ENCODE measurements at regions not wholly inside any gene's neighbourhood (a gene's known extent, or its start where the extent isn't known, plus 50 kb on each side); places are given as distances from the start of the nearest gene placed in this dataset.
"Not testable (repeated sequence)": the region's sequence is repeated elsewhere in the genome, so short reads cannot be mapped to it uniquely, and the experiment has no call there.

DNA sequence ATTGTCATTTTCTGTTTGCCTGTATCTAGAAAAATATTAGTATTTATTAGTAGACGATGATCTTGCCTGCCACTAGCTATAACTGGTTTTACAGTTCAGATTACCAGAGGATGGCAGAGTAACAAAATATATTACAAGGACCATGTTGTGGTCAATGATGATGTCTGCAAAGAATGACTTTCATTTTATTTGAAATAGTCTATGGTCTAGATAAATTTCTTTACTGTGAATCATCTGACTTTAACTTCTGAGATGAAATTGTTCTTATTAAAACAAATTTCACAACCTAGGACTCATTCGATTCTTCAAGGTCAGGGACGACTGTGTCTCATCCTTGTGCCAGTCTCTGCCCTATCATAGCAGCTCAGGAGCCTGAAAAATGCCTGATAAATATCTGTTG, 637.8 kb upstream of the KLF12 start:
- DNase-seq = no peak

DNA sequence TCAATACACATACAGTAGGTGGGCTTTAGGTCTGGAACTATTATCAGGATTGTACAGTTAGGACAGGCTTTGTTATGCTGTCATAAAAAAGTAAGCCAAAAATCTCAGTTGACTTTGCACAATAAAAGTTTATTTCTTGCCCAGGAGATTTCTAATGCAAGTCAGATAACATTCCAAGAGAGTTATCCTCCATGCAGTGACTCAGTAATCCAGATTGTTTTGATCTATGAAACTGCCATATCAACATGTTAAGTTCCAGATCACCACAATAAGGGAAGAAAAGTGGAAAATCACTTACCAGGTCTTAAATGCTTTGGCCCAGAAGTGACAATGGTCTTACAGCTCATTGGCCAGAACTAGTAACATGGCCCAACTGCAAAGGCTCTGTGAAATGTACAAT, 636.2 kb upstream of the KLF12 start:
- DNase-seq = no peak

DNA sequence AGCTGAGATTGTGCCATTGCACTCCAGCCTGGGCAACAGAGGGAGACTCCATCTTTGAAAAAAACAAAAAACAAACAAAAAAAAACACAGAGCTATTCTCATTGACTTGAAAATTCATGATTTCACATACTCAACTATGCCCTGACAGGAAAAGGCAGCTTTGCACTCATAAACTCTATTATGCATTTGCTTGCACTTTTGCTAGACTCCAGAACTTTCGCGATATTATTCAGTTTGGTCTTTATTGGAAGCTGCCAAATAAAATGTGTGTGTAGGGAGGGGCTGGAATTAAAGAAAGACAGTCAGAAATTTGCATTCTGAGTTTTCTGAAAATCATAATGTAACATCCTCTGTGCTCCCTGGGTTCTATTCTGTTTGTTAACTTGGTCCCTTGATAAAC, 635.1 kb upstream of the KLF12 start:
- no peak for DNase-seq

DNA sequence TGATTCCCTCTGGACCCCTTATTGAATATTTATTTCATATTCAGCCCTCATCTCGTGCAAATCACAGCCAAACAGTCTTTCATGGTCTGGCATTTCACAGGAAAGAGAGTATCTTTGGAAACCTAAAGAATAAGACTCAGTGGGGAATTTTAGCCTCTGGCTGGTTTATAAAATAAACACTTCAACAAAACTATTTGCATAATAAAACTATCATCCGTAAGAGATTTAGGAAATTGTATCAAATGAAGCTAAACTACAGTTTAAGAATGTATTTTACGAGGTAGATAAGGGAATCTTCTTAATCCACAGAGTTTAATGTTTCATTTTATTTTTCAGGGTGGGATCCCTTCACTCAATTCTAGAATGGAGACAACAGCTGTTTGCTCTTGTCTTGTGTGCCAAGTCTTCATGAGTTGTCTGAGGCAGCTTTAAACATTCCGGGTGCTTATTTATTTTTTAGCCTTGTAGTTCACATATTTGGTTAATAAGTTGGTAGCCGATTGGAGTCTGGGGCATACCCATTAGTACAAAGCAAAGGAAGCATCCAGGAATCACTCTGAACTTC, 634.4 kb upstream of the KLF12 start:
- no peak for DNase-seq

DNA sequence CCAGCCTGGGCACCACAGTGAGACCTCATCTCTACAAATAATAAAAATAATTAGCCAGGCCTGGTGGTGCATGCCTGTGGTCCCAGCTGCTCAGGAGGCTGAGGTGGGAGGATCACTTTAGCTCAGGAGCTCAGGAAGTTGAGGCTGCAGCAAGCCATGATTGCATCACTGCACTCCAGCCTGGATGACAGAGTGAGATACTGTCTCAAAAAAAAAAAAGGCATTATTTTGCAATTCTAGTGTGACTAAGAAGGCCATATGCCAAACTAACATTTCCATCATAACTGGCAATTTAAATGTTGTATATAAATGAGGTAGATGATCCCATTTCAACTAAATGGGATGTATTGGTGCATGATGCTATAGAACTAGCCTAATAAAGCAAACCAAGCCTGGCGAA, 632.8 kb upstream of the KLF12 start:
- no peak for DNase-seq

DNA sequence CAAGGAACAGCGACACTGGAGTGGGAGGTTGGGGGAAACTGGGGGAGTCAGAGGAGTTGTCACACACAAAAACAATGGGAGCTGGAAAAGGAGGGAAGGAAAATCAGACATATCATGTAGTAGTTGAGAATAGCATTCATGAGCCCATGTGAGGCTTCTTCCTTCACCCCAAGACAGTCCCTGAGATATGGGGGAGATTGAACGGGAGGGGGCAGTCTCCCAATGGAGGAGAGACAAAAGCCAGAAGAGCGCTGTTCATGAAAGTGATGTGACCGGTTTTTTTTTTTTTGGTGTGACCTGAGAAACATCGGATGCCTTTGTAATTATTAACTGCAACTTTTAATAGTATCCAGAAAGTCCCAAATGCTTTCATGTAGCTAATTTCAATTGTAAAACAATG, 631.8 kb upstream of the KLF12 start:
- DNase-seq = no peak

DNA sequence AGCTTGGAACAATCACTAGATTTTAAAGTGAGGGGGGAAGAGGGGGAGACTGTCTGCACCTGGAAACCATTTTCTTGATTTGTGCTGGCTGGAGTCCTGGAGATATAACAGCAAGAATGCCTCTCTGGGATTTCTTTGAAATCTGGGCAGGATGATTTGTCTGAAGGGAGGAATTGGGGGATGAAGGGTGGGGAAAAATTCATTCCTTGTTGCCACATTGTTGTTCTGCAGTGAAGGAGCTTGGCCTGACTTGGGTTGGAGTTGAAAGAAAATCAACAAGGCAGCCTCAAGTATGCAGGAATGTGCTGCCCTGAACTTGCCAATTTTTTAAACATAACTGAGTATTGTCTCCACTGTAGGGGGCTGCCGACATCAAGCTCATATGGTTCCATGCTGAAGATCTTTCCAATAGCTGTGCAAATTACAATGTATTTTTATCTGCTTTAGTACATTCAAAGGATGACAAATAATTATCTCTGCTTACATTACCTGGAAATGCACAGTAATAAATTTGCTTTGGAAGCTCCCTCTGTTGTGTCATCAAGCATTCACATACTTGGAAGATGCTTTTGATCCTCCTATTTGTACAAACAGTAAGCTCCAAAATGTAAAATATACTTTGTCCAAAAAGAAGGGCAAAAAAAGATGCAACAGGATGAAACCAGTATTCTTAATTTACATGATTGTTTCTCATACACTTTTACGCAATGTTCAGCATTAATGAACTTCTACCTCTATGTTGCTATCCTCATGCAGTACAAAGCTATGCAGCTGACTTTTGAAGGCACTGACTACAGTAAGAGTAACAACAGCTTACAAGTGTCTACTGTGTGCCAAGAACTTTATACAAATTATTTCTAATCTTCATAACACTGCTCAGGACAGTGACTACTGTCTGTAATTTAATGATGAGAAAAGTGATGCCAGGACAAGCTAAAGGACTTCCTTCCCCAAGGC, 627.9 kb upstream of the KLF12 start:
- no peak for DNase-seq

DNA sequence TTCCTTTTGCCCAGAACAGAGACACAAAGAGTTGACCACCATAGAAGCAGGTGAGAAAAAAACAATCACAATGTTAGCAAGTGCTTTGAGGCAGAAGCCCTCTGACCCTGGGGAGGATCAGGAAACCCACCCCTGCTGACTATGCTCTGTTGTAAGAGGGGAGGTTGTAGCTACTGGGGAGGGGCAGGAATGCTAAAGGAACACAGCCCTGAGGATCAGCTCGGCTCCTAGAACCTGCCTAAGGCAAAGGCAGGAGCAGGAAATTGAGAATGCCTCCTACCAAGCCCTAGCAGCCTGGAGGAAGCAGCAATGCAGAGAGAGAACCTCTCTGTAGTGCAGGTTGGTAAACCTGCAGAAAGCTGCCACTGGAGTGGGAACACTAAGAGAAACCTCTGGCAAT, 624.0 kb upstream of the KLF12 start:
- no peak for DNase-seq

DNA sequence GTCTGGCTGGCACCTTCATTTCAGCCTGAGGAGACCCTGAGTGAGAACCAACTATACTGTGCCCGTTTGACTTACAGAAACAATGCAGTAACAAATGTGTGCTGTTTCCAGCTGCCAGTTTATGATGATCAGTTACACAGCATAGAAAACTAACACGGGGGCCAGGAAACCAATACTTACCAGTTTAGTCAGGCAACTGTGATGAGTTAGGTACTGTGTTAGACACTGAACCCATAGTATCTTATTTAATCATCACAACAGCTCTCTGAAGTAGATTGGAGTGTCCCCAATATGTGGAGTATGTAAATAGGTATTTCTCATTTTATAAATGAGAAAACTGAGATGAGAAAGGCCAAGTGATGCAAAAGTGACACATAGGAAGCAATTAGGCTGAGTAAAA, 620.9 kb upstream of the KLF12 start:
- no peak for DNase-seq

DNA sequence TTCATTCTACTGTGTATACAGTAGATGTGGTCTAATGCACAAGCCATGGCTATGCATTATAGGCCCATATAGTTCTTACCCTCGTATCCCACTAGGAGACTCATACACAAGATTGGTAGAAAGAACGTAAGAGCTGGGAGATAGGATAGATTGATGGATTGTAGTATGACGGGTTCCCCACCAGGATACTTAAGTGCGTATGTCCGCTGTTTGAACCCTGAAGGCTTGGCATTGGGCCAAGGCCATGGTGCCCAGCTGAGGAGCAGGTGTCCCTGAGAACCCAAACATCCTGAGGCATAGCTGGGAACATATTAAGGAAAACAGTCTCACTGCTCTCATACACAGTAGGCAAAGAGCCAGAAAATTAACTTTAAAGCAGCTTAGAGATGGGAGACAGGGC, 617.5 kb upstream of the KLF12 start:
- no peak for DNase-seq

DNA sequence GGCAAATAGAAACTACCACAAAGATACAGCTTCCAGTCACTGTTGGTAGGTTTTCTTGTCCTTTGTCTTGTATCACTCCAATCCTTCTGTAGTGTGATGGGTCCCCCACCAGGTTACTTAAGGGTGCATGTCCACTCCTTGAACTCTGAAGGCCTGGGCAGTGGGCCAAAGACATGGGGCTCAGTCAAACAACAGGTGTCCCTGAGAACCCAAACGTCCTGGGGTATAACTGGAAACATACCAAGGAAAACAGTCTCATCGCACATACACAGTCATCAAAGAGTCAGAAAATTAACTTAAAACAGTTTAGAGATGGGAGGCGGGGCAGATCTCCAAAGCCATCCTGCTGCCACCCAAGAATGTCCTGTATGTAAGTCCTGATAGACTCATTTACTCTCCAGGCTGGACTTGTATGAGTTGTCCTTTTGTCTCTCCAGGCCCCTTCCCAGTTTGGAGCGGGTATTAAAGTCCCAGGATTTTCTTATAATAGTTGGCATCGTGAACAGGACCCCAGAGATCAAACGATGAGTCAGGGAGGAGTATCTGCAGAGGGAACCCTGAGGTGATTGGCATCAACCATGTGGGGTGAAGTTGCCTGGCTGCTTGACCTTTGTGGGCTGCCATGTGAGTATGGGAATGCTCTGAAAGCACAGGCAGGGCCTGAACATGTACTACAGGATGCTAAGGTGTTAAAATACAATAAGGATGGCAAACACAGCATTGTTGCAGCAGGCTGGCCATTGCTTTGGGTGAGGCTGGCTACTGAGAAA, 613.2 kb upstream of the KLF12 start:
- no peak for DNase-seq

DNA sequence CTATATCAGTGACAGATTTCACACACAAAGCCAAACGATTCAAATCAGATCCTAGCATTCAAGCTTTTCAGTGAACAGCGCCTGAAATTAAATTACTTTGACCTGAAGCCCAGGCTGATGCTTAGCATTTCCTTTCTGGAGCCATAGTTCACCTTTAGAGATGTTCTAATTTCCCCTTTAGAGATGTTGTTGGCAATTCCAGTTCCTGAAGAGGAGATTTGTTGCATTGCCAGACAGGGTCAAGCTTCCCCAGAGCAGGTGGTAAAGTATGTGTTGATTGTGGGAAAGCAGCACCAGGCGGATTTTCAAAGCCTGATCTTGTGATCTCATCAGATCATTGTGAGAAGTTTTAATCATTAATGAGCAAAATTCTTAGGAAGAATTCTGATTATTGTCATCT, 609.8 kb upstream of the KLF12 start:
- no peak for DNase-seq

DNA sequence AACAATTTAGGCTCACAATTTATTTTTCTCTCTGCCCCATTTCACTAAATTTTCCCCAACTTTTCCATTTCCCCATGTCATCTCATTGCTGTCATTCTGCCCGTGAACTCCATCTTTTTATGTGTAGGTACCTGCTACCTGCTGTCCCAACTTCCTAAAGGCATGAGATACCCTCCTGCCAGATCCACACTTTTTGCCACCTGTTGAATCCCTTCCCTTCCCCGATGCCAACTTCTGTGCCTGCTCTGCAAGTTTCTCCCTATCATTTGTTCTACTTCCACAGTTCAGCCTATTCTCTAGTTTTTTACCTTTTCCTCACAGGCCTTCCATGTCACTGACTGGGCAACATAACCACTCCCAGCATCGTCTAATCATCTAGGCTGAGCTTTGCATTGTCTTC, 607.5 kb upstream of the KLF12 start:
- DNase-seq = no peak

DNA sequence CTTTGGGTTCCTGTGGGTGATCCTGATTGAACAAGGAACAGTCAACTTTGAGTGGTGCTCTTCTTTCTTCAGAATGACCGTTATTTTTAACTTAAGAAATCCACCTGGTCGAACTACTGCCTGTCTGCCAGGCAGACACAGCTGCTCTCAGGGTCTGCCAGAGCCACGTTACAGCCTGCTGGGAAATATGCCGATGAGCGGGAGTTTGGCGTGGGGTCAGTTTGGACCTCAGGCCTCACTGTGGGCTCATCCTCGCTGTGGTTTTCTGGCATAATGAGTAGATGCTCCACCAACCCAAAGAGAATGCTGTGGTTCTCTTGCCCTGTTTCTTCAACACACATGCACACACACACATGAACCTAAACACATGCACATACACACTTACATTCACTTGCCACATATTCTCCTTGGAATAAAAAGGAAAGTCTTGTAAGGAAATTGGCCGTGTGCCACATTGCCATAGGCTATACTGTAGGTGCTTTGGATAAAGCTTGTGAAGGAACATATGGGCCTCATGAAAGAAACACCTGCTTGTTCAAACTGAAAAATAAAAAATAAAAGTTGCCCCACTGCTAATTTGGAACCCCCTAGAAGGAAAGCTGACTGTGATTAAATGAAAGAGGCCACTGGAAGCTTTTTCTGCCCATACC, 598.7 kb upstream of the KLF12 start:
- DNase-seq = no peak

DNA sequence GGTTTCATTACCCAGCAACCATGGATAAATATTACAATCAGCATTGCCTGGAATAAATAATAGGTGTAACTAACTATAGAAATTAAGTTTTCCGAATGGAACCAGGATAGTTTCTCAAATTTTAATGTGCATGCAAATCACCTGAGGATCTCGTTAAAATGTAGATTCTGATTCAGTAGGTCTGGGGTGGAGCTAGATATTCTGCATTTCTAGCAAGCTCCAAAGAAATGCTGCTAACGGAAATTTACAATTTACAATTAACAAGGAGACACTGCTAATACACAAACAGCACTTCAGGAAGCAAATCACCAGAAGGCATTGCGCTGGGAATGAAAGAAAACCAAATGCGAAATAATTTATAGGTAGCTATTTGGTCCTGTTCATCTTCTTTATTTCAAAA, 597.5 kb upstream of the KLF12 start:
- DNase-seq = no peak

DNA sequence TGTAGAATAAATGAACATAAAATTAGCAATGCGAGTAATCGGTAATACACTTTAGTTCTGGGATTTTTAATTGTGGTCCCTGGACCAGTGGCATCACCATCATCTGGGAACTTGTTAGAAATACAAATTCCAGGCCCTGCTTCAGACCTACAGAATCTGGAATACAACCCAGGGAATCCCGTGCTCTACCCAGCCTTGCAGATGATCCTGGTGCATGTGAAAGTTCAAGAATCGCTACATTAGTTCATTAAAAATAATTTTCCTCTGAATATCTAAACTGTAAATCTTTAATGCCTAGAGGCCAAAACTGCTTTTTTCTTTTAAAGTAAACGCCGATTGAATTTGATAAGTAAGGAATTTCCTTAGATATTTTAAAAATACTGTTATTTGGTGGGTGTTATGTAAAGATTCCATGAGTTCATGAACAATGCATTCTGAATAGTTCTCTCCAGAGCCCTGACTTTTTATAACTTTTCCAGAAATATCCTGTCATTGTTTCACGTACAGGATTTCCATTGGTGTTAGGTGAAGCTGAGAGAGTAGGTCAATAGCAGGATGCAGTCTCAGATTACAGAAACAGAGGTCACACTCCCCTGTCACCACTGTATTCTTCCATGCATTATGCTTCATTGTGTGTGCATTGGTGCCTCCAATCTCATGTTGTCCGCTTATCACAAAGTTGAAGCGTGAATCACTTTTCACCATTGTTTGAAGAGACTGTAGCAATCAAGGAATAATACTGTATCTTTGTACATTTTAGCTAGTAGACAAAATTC, 596.5 kb upstream of the KLF12 start:
- DNase-seq = no peak

DNA sequence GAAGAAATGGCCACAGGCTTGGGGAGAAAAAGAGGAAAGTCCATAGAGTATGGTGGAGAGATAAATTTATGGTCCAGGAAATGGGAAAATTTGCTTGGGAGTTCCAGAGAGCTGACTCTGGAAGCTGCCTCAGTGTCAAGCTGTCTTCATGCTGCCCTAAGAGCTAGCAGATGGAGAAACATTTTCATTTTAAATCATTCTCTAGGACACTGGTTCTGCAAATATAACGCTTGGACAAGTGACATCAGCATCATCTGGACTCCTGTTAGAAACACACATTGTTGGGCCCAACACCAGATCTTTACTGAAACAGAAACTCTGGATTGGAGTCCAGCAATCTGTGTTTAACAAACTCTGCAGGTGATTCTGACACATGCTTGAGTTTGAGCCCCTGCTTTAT, 592.0 kb upstream of the KLF12 start:
- no peak for DNase-seq

DNA sequence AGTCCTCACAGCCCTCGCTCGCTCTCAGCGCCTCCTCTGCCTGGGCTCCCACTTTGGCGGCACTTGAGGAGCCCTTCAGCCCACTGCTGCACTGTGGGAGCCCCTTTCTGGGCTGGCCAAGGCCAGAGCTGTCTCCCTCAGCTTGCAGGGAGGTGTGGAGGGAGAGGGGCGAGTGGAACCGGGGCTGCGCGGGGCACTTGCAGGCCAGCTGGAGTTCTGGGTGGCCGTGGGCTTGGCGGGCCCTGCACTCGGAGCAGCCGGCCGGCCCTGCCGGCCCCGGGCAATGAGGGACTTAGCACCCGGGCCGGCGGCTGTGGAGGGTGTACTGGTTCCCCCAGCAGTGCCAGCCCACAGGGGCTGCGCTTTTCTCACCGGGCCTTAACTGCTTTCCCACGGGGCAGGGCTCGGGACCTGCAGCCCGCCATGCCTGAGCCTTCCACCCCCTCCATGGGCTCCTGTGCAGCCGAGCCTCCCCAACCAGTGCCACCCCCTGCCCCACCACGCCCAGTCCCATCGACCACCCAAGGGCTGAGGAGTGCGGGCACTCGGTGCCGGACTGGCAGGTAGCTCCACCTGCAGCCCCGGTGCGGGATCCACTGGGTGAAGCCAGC, 584.1 kb upstream of the KLF12 start:
- not testable (repeated sequence) for DNase-seq

DNA sequence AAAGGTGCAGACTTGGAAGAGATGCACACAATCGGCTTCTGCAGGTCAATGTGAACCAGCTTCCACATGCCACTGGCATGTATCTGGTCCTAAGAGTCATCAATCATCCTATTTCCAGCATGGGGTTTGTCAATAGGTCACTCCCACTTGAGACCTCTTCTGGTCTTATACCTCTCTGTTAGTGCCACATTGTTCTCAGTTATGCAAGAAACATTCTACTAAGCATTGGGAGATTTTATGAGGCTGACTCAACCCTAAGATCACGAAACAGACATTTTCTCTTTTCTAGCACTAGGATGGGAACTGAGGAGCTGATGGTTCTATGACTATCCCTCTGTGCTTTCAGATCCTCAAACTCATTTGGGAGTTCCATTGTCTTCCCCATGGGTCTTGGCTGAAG, 581.5 kb upstream of the KLF12 start:
- DNase-seq = no peak

DNA sequence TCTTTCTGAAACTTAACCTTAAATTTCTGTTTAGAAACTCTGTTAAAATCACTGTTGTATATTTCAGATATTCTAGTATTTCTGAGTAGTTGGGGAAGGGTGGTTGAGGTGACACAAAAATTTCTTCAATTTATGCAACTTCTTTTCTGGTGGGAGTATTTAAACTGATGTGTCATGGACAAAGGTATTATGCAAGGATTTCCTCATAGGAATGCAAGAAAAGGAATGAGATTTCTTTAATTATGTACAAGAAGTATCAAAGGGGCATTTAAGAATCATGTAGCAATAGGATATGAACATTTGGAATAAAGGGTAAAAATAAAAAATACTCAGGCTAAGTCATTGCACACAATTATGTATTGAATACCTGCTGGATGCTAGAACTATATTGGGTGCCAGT, 575.8 kb upstream of the KLF12 start:
- no peak for DNase-seq

DNA sequence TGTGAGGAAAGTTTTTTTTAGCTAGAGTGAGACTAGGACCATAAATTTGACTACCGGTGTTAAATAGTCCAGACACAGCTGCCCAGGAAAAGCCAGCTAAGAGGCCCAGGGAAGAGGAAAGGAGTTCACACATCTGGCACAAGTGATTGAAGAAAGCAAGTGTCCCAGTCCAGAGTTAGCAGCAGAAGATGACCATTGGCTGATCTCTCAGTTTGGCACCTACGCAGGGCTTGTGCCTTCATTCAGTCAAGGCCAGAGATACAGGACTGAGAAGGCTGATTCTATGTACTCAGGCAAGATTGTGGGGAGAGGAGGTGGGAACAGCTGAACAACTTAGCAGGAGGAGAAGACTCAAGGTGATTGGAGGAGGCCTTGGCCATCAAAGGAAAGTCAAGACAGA, 575.0 kb upstream of the KLF12 start:
- DNase-seq = no peak

DNA sequence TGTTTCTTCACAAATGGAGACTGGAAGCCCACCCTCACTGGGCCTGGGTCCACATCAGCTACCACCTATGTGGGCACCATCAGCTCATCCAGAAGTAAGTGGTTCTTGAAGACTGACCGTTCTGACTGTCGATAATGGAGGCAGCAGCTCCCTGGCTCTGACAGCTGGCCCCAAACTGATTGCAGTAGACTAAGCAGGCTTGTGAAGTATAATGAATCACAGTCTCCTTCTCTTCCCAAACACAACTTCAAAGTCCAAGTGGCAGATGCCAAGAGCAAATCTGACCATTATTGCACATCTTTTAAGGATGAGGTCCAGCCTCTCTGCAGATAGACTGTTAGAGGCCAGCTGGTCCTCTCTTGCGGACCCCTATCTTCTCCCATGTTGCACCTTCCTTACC, 574.4 kb upstream of the KLF12 start:
- DNase-seq = no peak
